Kidney epithelial cell (primary cell): ENCODE measurements at regions not wholly inside any gene's neighbourhood (a gene's known extent, or its start where the extent isn't known, plus 50 kb on each side); places are given as distances from the start of the nearest gene placed in this dataset.

Experiments
- DNase-seq: peaks from one replicate; pipeline ENCODE4 v3.0.0-alpha.2; 2010; ENCODE audit warnings: low read depth
- H3K27me3 ChIP-seq: 2 replicates; pipeline ENCODE4 v1.6.0; 2011; ENCODE audit warnings: low read length; ENCODE audit not compliant: control insufficient read depth, insufficient read depth
- H3K36me3 ChIP-seq: 2 replicates; pipeline ENCODE4 v1.5.1; 2011; ENCODE audit warnings: low read length; ENCODE audit not compliant: control insufficient read depth, insufficient read depth
- H3K4me3 ChIP-seq: 2 replicates; pipeline ENCODE4 v1.5.1; 2011; ENCODE audit warnings: low read depth, mild to moderate bottlenecking, control low read depth, low read length
- CTCF ChIP-seq: IDR thresholded peaks from 2 replicates; pipeline ENCODE4 v1.5.1; 2011; ENCODE audit warnings: mild to moderate bottlenecking, moderate library complexity, low read length, control low read depth, inconsistent platforms; ENCODE audit not compliant: insufficient read depth, poor library complexity, severe bottlenecking

GRCh38 chr9:104984948-104985347 is 57.0 kb upstream of the ABCA1 start:
- H3K36me3 ChIP-seq = no peaks in the 10 kb centered on the region
- DNase-seq = no peak
- H3K4me3 ChIP-seq = no peak overlapping the region
- H3K27me3 ChIP-seq = no peaks in the 10 kb centered on the region
- no peak for TF ChIP-seq CTCF

GRCh38 chr9:104986096-104986495 is 58.1 kb upstream of the ABCA1 start:
- Histone ChIP-seq H3K36me3 (no peaks in the 10 kb centered on the region), H3K27me3 (no peaks in the 10 kb centered on the region), H3K4me3 (no peak overlapping the region)
- TF ChIP-seq CTCF = no peak
- DNase-seq = no peak

GRCh38 chr9:104987743-104988142 is 59.8 kb upstream of the ABCA1 start:
- peak; percentile 50 for DNase-seq
- Histone ChIP-seq H3K4me3 (no peak overlapping the region), H3K36me3 (no peaks in the 10 kb centered on the region), H3K27me3 (no peaks in the 10 kb centered on the region)
- TF ChIP-seq CTCF = no peak

- H3K4me3 ChIP-seq = no peak overlapping the region
- H3K27me3 ChIP-seq = no peaks in the 10 kb centered on the region
- no peaks in the 10 kb centered on the region for H3K36me3 ChIP-seq
- no peak for DNase-seq
- no peak for TF ChIP-seq CTCF
Measured at GRCh38 chr9:104988539-104988938, 60.6 kb upstream of the ABCA1 start.

- peak; percentile 44 for DNase-seq
- TF ChIP-seq CTCF = no peak
- H3K27me3 ChIP-seq = no peaks in the 10 kb centered on the region
Measured at GRCh38 chr9:104991144-104991953, 63.4 kb upstream of the ABCA1 start.

GRCh38 chr9:104992659-104993058 is 64.7 kb upstream of the ABCA1 start:
- H3K36me3 ChIP-seq = no peaks in the 10 kb centered on the region
- no peak overlapping the region for H3K4me3 ChIP-seq
- H3K27me3 ChIP-seq = no peaks in the 10 kb centered on the region
- DNase-seq = no peak
- no peak for TF ChIP-seq CTCF

More at GRCh38 chr9:104991144-104991953, 63.4 kb upstream of the ABCA1 start:
- Histone ChIP-seq H3K36me3 (no peaks in the 10 kb centered on the region), H3K4me3 (peak overlapping the region; percentile 53)
